Neural crest cell (in vitro differentiated cells): ENCODE measurements at regions not wholly inside any gene's neighbourhood (a gene's known extent, or its start where the extent isn't known, plus 50 kb on each side); places are given as distances from the start of the nearest gene placed in this dataset.
"Not testable (repeated sequence)": the region's sequence is repeated elsewhere in the genome, so short reads cannot be mapped to it uniquely, and the experiment has no call there.

Experiments used
- DNase-seq: peaks from one replicate; pipeline ENCODE4 v3.0.0; 2021; ENCODE audit warnings: low read depth, mixed read lengths, low spot score
- H3K27ac Mint-ChIP-seq: one replicate; pipeline ENCODE4 v1.8.0; 2021; ENCODE audit warnings: mild to moderate bottlenecking, mixed read lengths; ENCODE audit not compliant: unreplicated experiment
- H3K27me3 Mint-ChIP-seq: 2 replicates; pipeline ENCODE4 v1.8.0; 2021; ENCODE audit warnings: low read depth, mild to moderate bottlenecking, mixed read lengths
- H3K36me3 Mint-ChIP-seq: 2 replicates; pipeline ENCODE4 v1.8.0; 2021; ENCODE audit warnings: low read depth, mild to moderate bottlenecking, mixed read lengths
- H3K4me1 Mint-ChIP-seq: 2 replicates; pipeline ENCODE4 v1.8.0; 2021; ENCODE audit warnings: mixed read lengths
- H3K4me3 Mint-ChIP-seq: one replicate; pipeline ENCODE4 v1.8.0; 2021; ENCODE audit warnings: mild to moderate bottlenecking, mixed read lengths
- H3K9me3 Mint-ChIP-seq: 2 replicates; pipeline ENCODE4 v1.8.0; 2021; ENCODE audit warnings: mixed read lengths
- TF ChIP-seq, protein P1 (sequence below): fragments of 200-600 bp; sonication (generic); conservative IDR thresholded peaks from 2 replicates; pipeline ENCODE4 v1.5.0; 2021; ENCODE audit warnings: antibody characterized with exemption, mild to moderate bottlenecking

GRCh38 chrX:20693078-20693477, 426.4 kb upstream of the RPS6KA3 start:
- Mint-ChIP-seq H3K36me3 (no peaks in the 10 kb centered on the region), H3K27me3 (peaks cover 3% of the 10 kb centered on the region), H3K27ac (no peak overlapping the region), H3K4me1 (no peaks in the 10 kb centered on the region), H3K4me3 (no peak overlapping the region), H3K9me3 (peaks cover 7% of the 10 kb centered on the region)
- TF ChIP-seq, protein P1, sequence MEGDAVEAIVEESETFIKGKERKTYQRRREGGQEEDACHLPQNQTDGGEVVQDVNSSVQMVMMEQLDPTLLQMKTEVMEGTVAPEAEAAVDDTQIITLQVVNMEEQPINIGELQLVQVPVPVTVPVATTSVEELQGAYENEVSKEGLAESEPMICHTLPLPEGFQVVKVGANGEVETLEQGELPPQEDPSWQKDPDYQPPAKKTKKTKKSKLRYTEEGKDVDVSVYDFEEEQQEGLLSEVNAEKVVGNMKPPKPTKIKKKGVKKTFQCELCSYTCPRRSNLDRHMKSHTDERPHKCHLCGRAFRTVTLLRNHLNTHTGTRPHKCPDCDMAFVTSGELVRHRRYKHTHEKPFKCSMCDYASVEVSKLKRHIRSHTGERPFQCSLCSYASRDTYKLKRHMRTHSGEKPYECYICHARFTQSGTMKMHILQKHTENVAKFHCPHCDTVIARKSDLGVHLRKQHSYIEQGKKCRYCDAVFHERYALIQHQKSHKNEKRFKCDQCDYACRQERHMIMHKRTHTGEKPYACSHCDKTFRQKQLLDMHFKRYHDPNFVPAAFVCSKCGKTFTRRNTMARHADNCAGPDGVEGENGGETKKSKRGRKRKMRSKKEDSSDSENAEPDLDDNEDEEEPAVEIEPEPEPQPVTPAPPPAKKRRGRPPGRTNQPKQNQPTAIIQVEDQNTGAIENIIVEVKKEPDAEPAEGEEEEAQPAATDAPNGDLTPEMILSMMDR, result no peak
- DNase-seq, result no peak

GRCh38 chrX:20686256-20686655, 419.5 kb upstream of the RPS6KA3 start:
- no peak overlapping the region for H3K27ac Mint-ChIP-seq
- H3K4me1 Mint-ChIP-seq, result no peaks in the 10 kb centered on the region
- TF ChIP-seq, protein P1, result no peak
- H3K27me3 Mint-ChIP-seq, result peaks cover 10% of the 10 kb centered on the region
- H3K4me3 Mint-ChIP-seq, result no peak overlapping the region
- no peak for DNase-seq
- H3K36me3 Mint-ChIP-seq, result peaks cover 3% of the 10 kb centered on the region
- H3K9me3 Mint-ChIP-seq, result no peaks in the 10 kb centered on the region

GRCh38 chrX:20685652-20686051, 418.9 kb upstream of the RPS6KA3 start:
- DNase-seq, result no peak
- Mint-ChIP-seq H3K36me3 (peaks cover 3% of the 10 kb centered on the region), H3K4me3 (no peak overlapping the region), H3K9me3 (no peaks in the 10 kb centered on the region), H3K27me3 (peaks cover 10% of the 10 kb centered on the region), H3K4me1 (no peaks in the 10 kb centered on the region), H3K27ac (no peak overlapping the region)
- TF ChIP-seq, protein P1, result no peak

DNA sequence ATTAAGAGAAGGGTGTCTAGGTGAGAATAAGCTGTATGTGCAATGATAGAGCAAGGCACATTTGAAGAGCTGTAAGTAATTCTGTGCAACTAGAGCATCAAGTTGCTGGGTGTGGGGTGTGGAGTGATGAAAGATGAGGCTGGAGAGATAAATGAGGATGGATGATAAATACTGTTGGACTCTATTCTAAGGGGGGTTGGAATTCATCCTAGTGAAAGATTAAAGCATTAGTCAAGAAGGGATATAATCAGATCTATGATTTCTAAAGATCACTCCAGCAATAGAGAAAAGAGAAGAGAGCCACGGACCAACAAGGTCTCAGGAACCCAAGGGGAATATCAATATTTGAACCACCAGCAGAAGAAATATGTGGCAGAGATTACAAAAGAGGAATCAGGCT, 415.0 kb upstream of the RPS6KA3 start:
- TF ChIP-seq, protein P1, result no peak
- H3K27ac Mint-ChIP-seq, result no peak overlapping the region
- DNase-seq, result no peak
- H3K4me3 Mint-ChIP-seq, result no peak overlapping the region
- H3K4me1 Mint-ChIP-seq, result no peaks in the 10 kb centered on the region
- peaks cover 3% of the 10 kb centered on the region for H3K36me3 Mint-ChIP-seq
- peaks cover 10% of the 10 kb centered on the region for H3K27me3 Mint-ChIP-seq
- no peaks in the 10 kb centered on the region for H3K9me3 Mint-ChIP-seq

DNA sequence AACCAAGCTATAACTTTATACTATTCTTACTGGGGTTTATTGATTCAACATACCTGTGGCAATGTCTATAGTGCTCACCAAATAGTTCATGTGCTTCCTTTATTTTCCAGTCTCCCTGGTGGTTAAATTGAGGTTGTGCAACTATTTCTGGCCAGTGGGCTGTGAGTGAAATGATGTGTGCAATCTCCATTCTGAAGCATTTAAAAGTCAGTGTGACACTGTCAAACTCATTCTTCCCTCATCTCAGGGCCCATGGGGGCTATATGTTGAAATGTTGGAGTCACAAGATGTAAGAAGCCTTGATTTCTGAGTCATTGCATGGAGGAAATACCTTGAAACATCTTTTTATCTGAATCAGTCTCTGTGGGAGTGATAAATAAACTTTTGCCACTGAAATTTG, 414.3 kb upstream of the RPS6KA3 start:
- peaks cover 10% of the 10 kb centered on the region for H3K27me3 Mint-ChIP-seq
- TF ChIP-seq, protein P1, result peak; percentile 43
- DNase-seq, result no peak
- H3K27ac Mint-ChIP-seq, result no peak overlapping the region
- H3K9me3 Mint-ChIP-seq, result no peaks in the 10 kb centered on the region
- no peaks in the 10 kb centered on the region for H3K4me1 Mint-ChIP-seq
- peaks cover 3% of the 10 kb centered on the region for H3K36me3 Mint-ChIP-seq
- H3K4me3 Mint-ChIP-seq, result no peak overlapping the region

DNA sequence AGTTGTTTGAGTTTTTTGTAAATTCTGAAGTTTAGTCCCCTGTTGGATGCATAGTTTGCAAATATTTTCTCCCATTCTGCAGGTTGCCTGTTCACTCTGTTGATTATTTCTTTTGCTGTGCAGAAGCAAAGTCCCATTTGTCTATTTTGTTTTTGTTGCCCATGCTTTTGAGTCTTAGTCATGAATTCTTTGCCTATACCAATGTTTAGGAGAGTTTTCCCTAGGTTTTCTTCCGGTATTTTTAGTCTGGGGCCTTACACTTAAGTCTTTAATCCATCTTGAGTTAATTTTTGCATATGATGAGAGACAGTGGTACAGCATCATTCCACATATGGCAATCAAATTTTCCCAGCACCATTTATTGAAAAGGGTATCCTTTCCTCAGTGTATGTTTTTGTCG, 405.8 kb upstream of the RPS6KA3 start:
- H3K9me3 Mint-ChIP-seq, result no peaks in the 10 kb centered on the region
- H3K27ac Mint-ChIP-seq, result no peak overlapping the region
- no peak overlapping the region for H3K4me3 Mint-ChIP-seq
- TF ChIP-seq, protein P1, result no peak
- no peaks in the 10 kb centered on the region for H3K27me3 Mint-ChIP-seq
- no peaks in the 10 kb centered on the region for H3K36me3 Mint-ChIP-seq
- no peak for DNase-seq
- peaks cover 3% of the 10 kb centered on the region for H3K4me1 Mint-ChIP-seq

- H3K9me3 Mint-ChIP-seq, DNase-seq, H3K36me3 Mint-ChIP-seq, H3K4me1 Mint-ChIP-seq, H3K27ac Mint-ChIP-seq, H3K4me3 Mint-ChIP-seq, H3K27me3 Mint-ChIP-seq: not testable (repeated sequence)
These were observed 405.0 kb upstream of the RPS6KA3 start for GRCh38 chrX:20671746-20672145.
